ENCODE measurements at regions not wholly inside any gene's neighbourhood (a gene's known extent, or its start where the extent isn't known, plus 50 kb on each side); places are given as distances from the start of the nearest gene placed in this dataset.
"Not testable (repeated sequence)": the region's sequence is repeated elsewhere in the genome, so short reads cannot be mapped to it uniquely, and the experiment has no call there.

DNA sequence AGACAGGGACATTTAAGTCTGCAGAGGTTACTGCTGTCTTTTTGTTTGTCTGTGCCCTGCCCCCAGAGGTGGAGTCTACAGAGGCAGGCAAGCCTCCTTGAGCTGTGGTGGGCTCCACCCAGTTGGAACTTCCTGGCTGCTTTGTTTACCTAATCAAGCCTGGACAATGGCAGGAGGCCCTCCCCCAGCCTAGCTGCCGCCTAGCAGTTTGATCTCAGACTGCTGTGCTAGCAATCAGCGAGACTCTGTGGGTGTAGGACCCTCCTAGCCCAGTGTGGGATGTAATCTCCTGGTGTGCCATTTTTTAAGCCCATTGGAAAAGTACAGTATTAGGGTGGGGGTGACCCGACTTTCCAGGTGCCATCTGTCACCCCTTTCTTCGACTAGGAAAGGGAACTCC lies 272.6 kb downstream of the CXCL12 start:
- TF ChIP-seq, protein P1, sequence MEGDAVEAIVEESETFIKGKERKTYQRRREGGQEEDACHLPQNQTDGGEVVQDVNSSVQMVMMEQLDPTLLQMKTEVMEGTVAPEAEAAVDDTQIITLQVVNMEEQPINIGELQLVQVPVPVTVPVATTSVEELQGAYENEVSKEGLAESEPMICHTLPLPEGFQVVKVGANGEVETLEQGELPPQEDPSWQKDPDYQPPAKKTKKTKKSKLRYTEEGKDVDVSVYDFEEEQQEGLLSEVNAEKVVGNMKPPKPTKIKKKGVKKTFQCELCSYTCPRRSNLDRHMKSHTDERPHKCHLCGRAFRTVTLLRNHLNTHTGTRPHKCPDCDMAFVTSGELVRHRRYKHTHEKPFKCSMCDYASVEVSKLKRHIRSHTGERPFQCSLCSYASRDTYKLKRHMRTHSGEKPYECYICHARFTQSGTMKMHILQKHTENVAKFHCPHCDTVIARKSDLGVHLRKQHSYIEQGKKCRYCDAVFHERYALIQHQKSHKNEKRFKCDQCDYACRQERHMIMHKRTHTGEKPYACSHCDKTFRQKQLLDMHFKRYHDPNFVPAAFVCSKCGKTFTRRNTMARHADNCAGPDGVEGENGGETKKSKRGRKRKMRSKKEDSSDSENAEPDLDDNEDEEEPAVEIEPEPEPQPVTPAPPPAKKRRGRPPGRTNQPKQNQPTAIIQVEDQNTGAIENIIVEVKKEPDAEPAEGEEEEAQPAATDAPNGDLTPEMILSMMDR (IDR thresholded peaks at IDR 0.05 in 2 of 3, conservative IDR thresholded peaks at IDR 0.05 in 1 of 3; ENCODE audit: borderline replicate concordance in 1 of 3, insufficient read depth in 1 of 3, low read depth in 2 of 3, low read length in 2 of 3): not testable (repeated sequence)
- not testable (repeated sequence) for TF ChIP-seq RAD21 (IDR thresholded peaks at IDR 0.05; ENCODE audit: low read depth); POLR2A (IDR thresholded peaks at IDR 0.05; ENCODE audit: borderline replicate concordance, extremely low read depth, insufficient read depth, insufficient read length); SRF (IDR thresholded peaks at IDR 0.05; ENCODE audit: low read depth); CEBPB (IDR thresholded peaks at IDR 0.05; ENCODE audit: low read depth); ZFX (IDR thresholded peaks at IDR 0.05); EGR1 (IDR thresholded peaks at IDR 0.05; ENCODE audit: low read depth); FOSL1 (IDR thresholded peaks at IDR 0.05; ENCODE audit: low read depth); EZH2 (IDR thresholded peaks at IDR 0.05); POLR2AphosphoS5 (IDR thresholded peaks at IDR 0.05; ENCODE audit: low read depth, low read length); EZH2phosphoT487 (IDR thresholded peaks at IDR 0.05; ENCODE audit: borderline replicate concordance); ZNF274 (IDR thresholded peaks at IDR 0.05; ENCODE audit: low read depth, low read length)
- TF ChIP-seq, protein P2, sequence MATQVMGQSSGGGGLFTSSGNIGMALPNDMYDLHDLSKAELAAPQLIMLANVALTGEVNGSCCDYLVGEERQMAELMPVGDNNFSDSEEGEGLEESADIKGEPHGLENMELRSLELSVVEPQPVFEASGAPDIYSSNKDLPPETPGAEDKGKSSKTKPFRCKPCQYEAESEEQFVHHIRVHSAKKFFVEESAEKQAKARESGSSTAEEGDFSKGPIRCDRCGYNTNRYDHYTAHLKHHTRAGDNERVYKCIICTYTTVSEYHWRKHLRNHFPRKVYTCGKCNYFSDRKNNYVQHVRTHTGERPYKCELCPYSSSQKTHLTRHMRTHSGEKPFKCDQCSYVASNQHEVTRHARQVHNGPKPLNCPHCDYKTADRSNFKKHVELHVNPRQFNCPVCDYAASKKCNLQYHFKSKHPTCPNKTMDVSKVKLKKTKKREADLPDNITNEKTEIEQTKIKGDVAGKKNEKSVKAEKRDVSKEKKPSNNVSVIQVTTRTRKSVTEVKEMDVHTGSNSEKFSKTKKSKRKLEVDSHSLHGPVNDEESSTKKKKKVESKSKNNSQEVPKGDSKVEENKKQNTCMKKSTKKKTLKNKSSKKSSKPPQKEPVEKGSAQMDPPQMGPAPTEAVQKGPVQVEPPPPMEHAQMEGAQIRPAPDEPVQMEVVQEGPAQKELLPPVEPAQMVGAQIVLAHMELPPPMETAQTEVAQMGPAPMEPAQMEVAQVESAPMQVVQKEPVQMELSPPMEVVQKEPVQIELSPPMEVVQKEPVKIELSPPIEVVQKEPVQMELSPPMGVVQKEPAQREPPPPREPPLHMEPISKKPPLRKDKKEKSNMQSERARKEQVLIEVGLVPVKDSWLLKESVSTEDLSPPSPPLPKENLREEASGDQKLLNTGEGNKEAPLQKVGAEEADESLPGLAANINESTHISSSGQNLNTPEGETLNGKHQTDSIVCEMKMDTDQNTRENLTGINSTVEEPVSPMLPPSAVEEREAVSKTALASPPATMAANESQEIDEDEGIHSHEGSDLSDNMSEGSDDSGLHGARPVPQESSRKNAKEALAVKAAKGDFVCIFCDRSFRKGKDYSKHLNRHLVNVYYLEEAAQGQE (IDR thresholded peaks at IDR 0.05; ENCODE audit: low read depth): not testable (repeated sequence)
- TF ChIP-seq, protein P3, sequence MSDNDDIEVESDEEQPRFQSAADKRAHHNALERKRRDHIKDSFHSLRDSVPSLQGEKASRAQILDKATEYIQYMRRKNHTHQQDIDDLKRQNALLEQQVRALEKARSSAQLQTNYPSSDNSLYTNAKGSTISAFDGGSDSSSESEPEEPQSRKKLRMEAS (IDR thresholded peaks at IDR 0.05): not testable (repeated sequence)

Data from HCT116 (cell line).